Sigmoid colon (tissue), 4 donors: ENCODE measurements at regions not wholly inside any gene's neighbourhood (a gene's known extent, or its start where the extent isn't known, plus 50 kb on each side); places are given as distances from the start of the nearest gene placed in this dataset.

Experiments
- CTCF ChIP-seq, 4 experiments: fragments of 450-650 bp in 3 of 4; fragments of 200-600 bp in 1 of 4; IDR thresholded peaks; one replicate each; pipeline ENCODE4 v1.5.1; 2016 to 2019; ENCODE audit warnings: antibody characterized with exemption in 4 of 4, mild to moderate bottlenecking in 3 of 4, moderate library complexity in 2 of 4
- EP300 ChIP-seq, 4 donors: sonication (generic); formaldehyde crosslinking; IDR thresholded peaks; one replicate each; pipeline ENCODE4 v1.6.1; 2017; ENCODE audit warnings: antibody characterized with exemption in 4 of 4

- TF ChIP-seq EP300 (IDR thresholded peaks at IDR 0.05) (no peak), CTCF (IDR thresholded peaks at IDR 0.05) (no peak)
Observed at GRCh38 chr1:195954848-195955247, 653.4 kb downstream of the KCNT2 start.
